Right atrium auricular region (tissue), 2 donors: ENCODE measurements at regions not wholly inside any gene's neighbourhood (a gene's known extent, or its start where the extent isn't known, plus 50 kb on each side); places are given as distances from the start of the nearest gene placed in this dataset.

Experiments used
- DNase-seq: peaks from one replicate; pipeline ENCODE4 v3.0.0-alpha.2; 2019; ENCODE audit warnings: low spot score
- H3K27ac ChIP-seq, 2 donors: fragments of 200-600 bp; sonication (generic); 1 replicate in 1 of 2; 2 replicates in 1 of 2; pipeline ENCODE4 v1.5.1; 2016 to 2019
- H3K27me3 ChIP-seq, 2 donors: fragments of 200-600 bp; sonication (generic); one replicate each; pipeline versions ENCODE4 v1.5.1 to v1.6.0; 2017 to 2019
- H3K36me3 ChIP-seq: fragments of 200-600 bp; sonication (generic); one replicate; pipeline ENCODE4 v1.5.1; 2016
- H3K4me1 ChIP-seq, 2 donors: fragments of 200-600 bp; sonication (generic); one replicate each; pipeline versions ENCODE4 v1.5.1 to v1.6.0; 2017 to 2019
- H3K4me3 ChIP-seq, 2 donors: fragments of 200-600 bp; sonication (generic); 1 replicate in 1 of 2; 2 replicates in 1 of 2; pipeline ENCODE4 v1.5.1; 2017 to 2019; ENCODE audit warnings: mild to moderate bottlenecking in 1 of 2, moderate library complexity in 1 of 2
- H3K9me3 ChIP-seq, 2 donors: fragments of 200-600 bp; sonication (generic); one replicate each; pipeline ENCODE4 v1.5.1; 2019
- CTCF ChIP-seq, 2 donors: fragments of 200-600 bp; sonication (generic); IDR thresholded peaks; one replicate each; pipeline ENCODE4 v1.5.1; 2019; ENCODE audit warnings: antibody characterized with exemption in 2 of 2

GRCh38 chr1:29601021-29601420 lies 364.7 kb downstream of the PTPRU start:
- peak; percentile 36 for DNase-seq
- Histone ChIP-seq H3K4me3 (no peak overlapping the region), H3K9me3 (no peaks in the 10 kb centered on the region), H3K27ac (no peak overlapping the region), H3K27me3 (no peaks in the 10 kb centered on the region), H3K4me1 (no peaks in the 10 kb centered on the region), H3K36me3 (no peaks in the 10 kb centered on the region)
- TF ChIP-seq CTCF (IDR thresholded peaks at IDR 0.05), result no peak

GRCh38 chr1:29599826-29600225 lies 363.5 kb downstream of the PTPRU start:
- no peak for TF ChIP-seq CTCF (IDR thresholded peaks at IDR 0.05)
- Histone ChIP-seq H3K4me1 (no peaks in the 10 kb centered on the region), H3K27ac (no peak overlapping the region), H3K27me3 (no peaks in the 10 kb centered on the region), H3K36me3 (no peaks in the 10 kb centered on the region), H3K9me3 (no peaks in the 10 kb centered on the region), H3K4me3 (no peak overlapping the region)
- peak; percentile 11 for DNase-seq

- no peaks in the 10 kb centered on the region for H3K9me3 ChIP-seq
- TF ChIP-seq CTCF (IDR thresholded peaks at IDR 0.05), result no peak
- no peaks in the 10 kb centered on the region for H3K36me3 ChIP-seq
- H3K27me3 ChIP-seq, result no peaks in the 10 kb centered on the region
- H3K4me1 ChIP-seq, result no peaks in the 10 kb centered on the region
- no peak overlapping the region for H3K27ac ChIP-seq
- no peak overlapping the region for H3K4me3 ChIP-seq
- DNase-seq, result peak; percentile 21
Measured at GRCh38 chr1:29599071-29599470, 362.7 kb downstream of the PTPRU start.

GRCh38 chr1:29597861-29598260 lies 361.5 kb downstream of the PTPRU start:
- H3K4me3 ChIP-seq, result no peak overlapping the region
- no peaks in the 10 kb centered on the region for H3K27me3 ChIP-seq
- no peaks in the 10 kb centered on the region for H3K4me1 ChIP-seq
- no peak for TF ChIP-seq CTCF (IDR thresholded peaks at IDR 0.05)
- H3K9me3 ChIP-seq, result no peaks in the 10 kb centered on the region
- peak; percentile 21 for DNase-seq
- H3K36me3 ChIP-seq, result no peaks in the 10 kb centered on the region
- H3K27ac ChIP-seq, result no peak overlapping the region

- DNase-seq, result peak; percentile 40
- Histone ChIP-seq H3K27ac (no peak overlapping the region), H3K4me3 (no peak overlapping the region), H3K4me1 (no peaks in the 10 kb centered on the region), H3K27me3 (no peaks in the 10 kb centered on the region), H3K36me3 (no peaks in the 10 kb centered on the region), H3K9me3 (no peaks in the 10 kb centered on the region)
- no peak for TF ChIP-seq CTCF (IDR thresholded peaks at IDR 0.05)
Measured at GRCh38 chr1:29593601-29594382, 357.5 kb downstream of the PTPRU start.

- H3K27ac ChIP-seq, result no peak overlapping the region
- TF ChIP-seq CTCF (IDR thresholded peaks at IDR 0.05), result no peak
- H3K4me1 ChIP-seq, result no peaks in the 10 kb centered on the region
- no peaks in the 10 kb centered on the region for H3K36me3 ChIP-seq
- H3K27me3 ChIP-seq, result no peaks in the 10 kb centered on the region
- H3K4me3 ChIP-seq, result no peak overlapping the region
- H3K9me3 ChIP-seq, result no peaks in the 10 kb centered on the region
- no peak for DNase-seq
Measured at GRCh38 chr1:29592731-29593130, 356.4 kb downstream of the PTPRU start.
